Esophagus mucosa (tissue), 1 donor: ENCODE measurements at regions not wholly inside any gene's neighbourhood (a gene's known extent, or its start where the extent isn't known, plus 50 kb on each side); places are given as distances from the start of the nearest gene placed in this dataset.

Experiments used
- ATAC-seq: fragments of 200-7000 bp; cut with Tn5 transposase; one replicate; pipeline ENCODE4 v1.9.1; 2020
- donor health status: DM: yes; HTN: yes; CAD: no.

GRCh38 chr6:129911732-129912131 lies 50.6 kb upstream of the TMEM244 start:
- no peak for ATAC-seq
